ENCODE measurements at regions not wholly inside any gene's neighbourhood (a gene's known extent, or its start where the extent isn't known, plus 50 kb on each side); places are given as distances from the start of the nearest gene placed in this dataset.

DNA sequence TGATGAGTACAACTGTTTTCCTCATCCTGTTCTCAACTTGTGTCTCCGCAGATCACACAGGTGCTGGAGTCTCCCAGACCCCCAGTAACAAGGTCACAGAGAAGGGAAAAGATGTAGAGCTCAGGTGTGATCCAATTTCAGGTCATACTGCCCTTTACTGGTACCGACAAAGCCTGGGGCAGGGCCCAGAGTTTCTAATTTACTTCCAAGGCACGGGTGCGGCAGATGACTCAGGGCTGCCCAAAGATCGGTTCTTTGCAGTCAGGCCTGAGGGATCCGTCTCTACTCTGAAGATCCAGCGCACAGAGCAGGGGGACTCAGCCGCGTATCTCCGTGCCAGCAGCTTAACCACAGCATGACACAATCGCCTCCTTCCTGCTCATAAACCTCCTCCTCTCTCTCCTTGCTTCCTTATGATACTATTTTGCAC, 126.7 kb upstream of the PRSS58 start:
- H3K9ac ChIP-seq (ENCODE audit: low read depth, low read length, poor library complexity, severe bottlenecking) = peak overlapping the region; percentile 88
- no peaks in the 10 kb centered on the region for H3K79me2 ChIP-seq (ENCODE audit: insufficient read depth, low read length)
- TF ChIP-seq EZH2phosphoT487 (IDR thresholded peaks at IDR 0.05; ENCODE audit: borderline replicate concordance) = no peak
- TF ChIP-seq, protein P1, sequence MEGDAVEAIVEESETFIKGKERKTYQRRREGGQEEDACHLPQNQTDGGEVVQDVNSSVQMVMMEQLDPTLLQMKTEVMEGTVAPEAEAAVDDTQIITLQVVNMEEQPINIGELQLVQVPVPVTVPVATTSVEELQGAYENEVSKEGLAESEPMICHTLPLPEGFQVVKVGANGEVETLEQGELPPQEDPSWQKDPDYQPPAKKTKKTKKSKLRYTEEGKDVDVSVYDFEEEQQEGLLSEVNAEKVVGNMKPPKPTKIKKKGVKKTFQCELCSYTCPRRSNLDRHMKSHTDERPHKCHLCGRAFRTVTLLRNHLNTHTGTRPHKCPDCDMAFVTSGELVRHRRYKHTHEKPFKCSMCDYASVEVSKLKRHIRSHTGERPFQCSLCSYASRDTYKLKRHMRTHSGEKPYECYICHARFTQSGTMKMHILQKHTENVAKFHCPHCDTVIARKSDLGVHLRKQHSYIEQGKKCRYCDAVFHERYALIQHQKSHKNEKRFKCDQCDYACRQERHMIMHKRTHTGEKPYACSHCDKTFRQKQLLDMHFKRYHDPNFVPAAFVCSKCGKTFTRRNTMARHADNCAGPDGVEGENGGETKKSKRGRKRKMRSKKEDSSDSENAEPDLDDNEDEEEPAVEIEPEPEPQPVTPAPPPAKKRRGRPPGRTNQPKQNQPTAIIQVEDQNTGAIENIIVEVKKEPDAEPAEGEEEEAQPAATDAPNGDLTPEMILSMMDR (conservative IDR thresholded peaks at IDR 0.05; ENCODE audit: low read length) = no peak
- no peaks in the 10 kb centered on the region for H3K36me3 ChIP-seq (ENCODE audit: insufficient read depth, low read length)
- H3K9me3 ChIP-seq (ENCODE audit: insufficient read depth, low read depth, low read length) = no peaks in the 10 kb centered on the region
- H3K4me3 ChIP-seq (ENCODE audit: low read length, poor library complexity, severe bottlenecking) = peak overlapping the region; percentile 71
- no peaks in the 10 kb centered on the region for H4K20me1 ChIP-seq (ENCODE audit: insufficient read depth, low read length, poor library complexity, severe bottlenecking)
- peak overlapping the region; percentile 1; the same call in 1 of the 2 replicates for H2AFZ ChIP-seq (ENCODE audit: low read length)
- H3K9me2 ChIP-seq (replicated peaks; ENCODE audit: low read depth, low read length) = no peaks in the 10 kb centered on the region
- H3K4me1 ChIP-seq (ENCODE audit: insufficient read depth, low read length, poor library complexity, severe bottlenecking) = peaks cover 79% of the 10 kb centered on the region
- H3K4me2 ChIP-seq (ENCODE audit: low read depth, low read length, poor library complexity, severe bottlenecking) = peak overlapping the region; percentile 93
- H3F3A ChIP-seq (ENCODE audit: low read depth) = peaks cover 20% of the 10 kb centered on the region
- no peaks in the 10 kb centered on the region for H3K27me3 ChIP-seq (ENCODE audit: insufficient read depth, low read length, poor library complexity, severe bottlenecking)

DNA sequence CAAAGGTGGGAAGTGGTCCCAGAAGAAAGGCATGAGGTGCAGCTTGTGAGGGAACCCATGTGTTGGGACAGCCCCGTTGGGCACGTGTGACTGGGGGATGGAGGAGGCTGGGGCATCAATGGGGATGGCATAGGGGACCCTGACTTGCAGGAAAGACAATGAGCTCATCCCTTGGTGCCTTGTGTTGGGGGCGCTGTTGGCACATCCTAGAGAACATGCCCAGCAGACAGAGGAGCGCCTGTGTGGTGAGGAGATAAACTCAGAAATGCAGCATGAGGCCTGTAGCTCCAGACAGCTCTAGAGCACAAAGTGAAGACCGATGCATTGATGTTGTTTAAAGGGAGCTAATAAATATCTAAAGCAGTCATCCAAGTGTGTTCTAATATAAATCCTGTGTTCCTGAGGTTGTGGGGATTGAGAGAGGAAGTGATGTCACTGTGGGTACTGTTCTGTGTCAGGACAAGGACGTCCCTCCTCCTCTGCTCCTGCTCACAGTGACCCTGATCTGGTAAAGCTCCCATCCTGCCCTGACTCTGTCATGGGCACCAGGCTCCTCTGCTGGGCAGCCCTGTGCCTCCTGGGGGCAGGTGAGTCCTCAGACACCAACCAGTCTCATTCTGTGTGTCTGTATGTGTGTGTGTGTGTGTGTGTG, 126.1 kb upstream of the PRSS58 start:
- peak overlapping the region; percentile 1; the same call in 1 of the 2 replicates for H2AFZ ChIP-seq (ENCODE audit: low read length)
- H3K9me2 ChIP-seq (replicated peaks; ENCODE audit: low read depth, low read length) = no peaks in the 10 kb centered on the region
- no peaks in the 10 kb centered on the region for H3K36me3 ChIP-seq (ENCODE audit: insufficient read depth, low read length)
- H3K27me3 ChIP-seq (ENCODE audit: insufficient read depth, low read length, poor library complexity, severe bottlenecking) = no peaks in the 10 kb centered on the region
- H3K4me3 ChIP-seq (ENCODE audit: low read length, poor library complexity, severe bottlenecking) = peak overlapping the region; percentile 71
- H4K20me1 ChIP-seq (ENCODE audit: insufficient read depth, low read length, poor library complexity, severe bottlenecking) = no peaks in the 10 kb centered on the region
- H3F3A ChIP-seq (ENCODE audit: low read depth) = peaks cover 20% of the 10 kb centered on the region
- peak overlapping the region; percentile 88 for H3K9ac ChIP-seq (ENCODE audit: low read depth, low read length, poor library complexity, severe bottlenecking)
- peaks cover 84% of the 10 kb centered on the region for H3K4me1 ChIP-seq (ENCODE audit: insufficient read depth, low read length, poor library complexity, severe bottlenecking)
- no peaks in the 10 kb centered on the region for H3K9me3 ChIP-seq (ENCODE audit: insufficient read depth, low read depth, low read length)
- TF ChIP-seq EZH2phosphoT487 (IDR thresholded peaks at IDR 0.05; ENCODE audit: borderline replicate concordance) = no peak
- TF ChIP-seq, protein P1 (conservative IDR thresholded peaks at IDR 0.05; ENCODE audit: low read length) = peak; percentile 54
- peak overlapping the region; percentile 93 for H3K4me2 ChIP-seq (ENCODE audit: low read depth, low read length, poor library complexity, severe bottlenecking)
- no peaks in the 10 kb centered on the region for H3K79me2 ChIP-seq (ENCODE audit: insufficient read depth, low read length)

DNA sequence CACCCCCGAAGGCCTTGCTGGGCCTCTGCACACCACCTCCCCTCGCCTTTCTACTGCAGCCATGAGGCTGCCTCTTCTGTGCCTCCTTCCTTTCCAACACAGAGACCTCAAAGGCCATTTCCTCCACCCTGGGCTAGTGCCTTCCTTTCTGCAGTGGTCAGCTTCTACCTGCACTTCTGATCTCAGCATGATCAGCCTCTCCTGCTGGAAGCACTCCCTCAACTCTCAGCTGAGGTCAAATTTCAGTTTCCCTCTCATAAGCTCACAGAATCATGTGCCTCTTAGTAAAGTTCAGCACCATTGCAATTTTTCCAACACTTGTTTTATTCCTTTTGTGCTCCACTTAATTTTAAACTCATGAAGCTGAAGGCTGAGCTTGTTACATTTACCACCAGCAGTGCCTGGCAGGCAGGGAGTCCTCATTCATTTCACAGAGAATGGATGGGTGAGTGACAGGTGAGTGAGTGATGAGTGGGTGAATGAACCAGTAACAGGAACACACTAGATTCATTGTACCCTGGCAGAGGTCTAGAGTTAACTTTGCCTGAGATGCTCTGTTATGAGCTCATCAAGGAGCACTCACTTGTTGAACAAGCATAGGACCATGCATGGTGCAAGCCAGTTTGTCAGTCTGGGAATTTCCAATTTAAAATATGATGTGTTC, 124.0 kb upstream of the PRSS58 start:
- Histone ChIP-seq H3K27me3 (ENCODE audit: insufficient read depth, low read length, poor library complexity, severe bottlenecking) (no peaks in the 10 kb centered on the region), H3K79me2 (ENCODE audit: insufficient read depth, low read length) (no peaks in the 10 kb centered on the region), H3K4me1 (ENCODE audit: insufficient read depth, low read length, poor library complexity, severe bottlenecking) (peaks cover 65% of the 10 kb centered on the region), H2AFZ (ENCODE audit: low read length) (peak overlapping the region; percentile 59), H4K20me1 (ENCODE audit: insufficient read depth, low read length, poor library complexity, severe bottlenecking) (no peaks in the 10 kb centered on the region), H3K4me3 (ENCODE audit: low read length, poor library complexity, severe bottlenecking) (no peak overlapping the region), H3K36me3 (ENCODE audit: insufficient read depth, low read length) (no peaks in the 10 kb centered on the region), H3F3A (ENCODE audit: low read depth) (peaks cover 20% of the 10 kb centered on the region), H3K9ac (ENCODE audit: low read depth, low read length, poor library complexity, severe bottlenecking) (peak overlapping the region; percentile 50), H3K9me2 (replicated peaks; ENCODE audit: low read depth, low read length) (no peaks in the 10 kb centered on the region), H3K4me2 (ENCODE audit: low read depth, low read length, poor library complexity, severe bottlenecking) (peak overlapping the region; percentile 7), H3K9me3 (ENCODE audit: insufficient read depth, low read depth, low read length) (no peaks in the 10 kb centered on the region)
- TF ChIP-seq, protein P1 (conservative IDR thresholded peaks at IDR 0.05; ENCODE audit: low read length) = no peak
- no peak for TF ChIP-seq EZH2phosphoT487 (IDR thresholded peaks at IDR 0.05; ENCODE audit: borderline replicate concordance)

All from Loucy (cell line).